Right cardiac atrium (tissue), 5 donors: ENCODE measurements at regions not wholly inside any gene's neighbourhood (a gene's known extent, or its start where the extent isn't known, plus 50 kb on each side); places are given as distances from the start of the nearest gene placed in this dataset.
"Not testable (repeated sequence)": the region's sequence is repeated elsewhere in the genome, so short reads cannot be mapped to it uniquely, and the experiment has no call there.

Experiments
- ATAC-seq, 2 donors: fragments of 200-7000 bp; cut with Tn5 transposase; one replicate each; pipeline versions ENCODE4 v1.8.0 to v1.9.1; 2020; ENCODE audit warnings: moderate library complexity in 2 of 2, mild to moderate bottlenecking in 1 of 2
- DNase-seq, 3 donors: peaks; one replicate each; pipeline ENCODE4 v3.0.0-alpha.2; 2020
- H3K27ac ChIP-seq: one replicate; pipeline ENCODE4 v1.5.1; 2013; ENCODE audit warnings: mild to moderate bottlenecking, low read length, control low read depth, moderate library complexity
- H3K27me3 ChIP-seq: one replicate; pipeline ENCODE4 v1.6.1; 2013; ENCODE audit not compliant: control insufficient read depth, insufficient read depth
- H3K4me1 ChIP-seq: one replicate; pipeline ENCODE4 v1.6.1; 2013; ENCODE audit warnings: low read length; ENCODE audit not compliant: control insufficient read depth, insufficient read depth
- H3K4me3 ChIP-seq: one replicate; pipeline ENCODE4 v1.5.1; 2013; ENCODE audit warnings: low read length, control low read depth
- H3K9me3 ChIP-seq: one replicate; pipeline ENCODE4 v1.6.1; 2013; ENCODE audit warnings: low read length; ENCODE audit not compliant: control insufficient read depth
- WGBS: extraction: QIAGEN DNeasy Blood & Tissue Kit; methylation state at CpG from one replicate; pipeline ENCODE4 v1.1.7; 2013; 5-methylcytosine and 5-hydroxymethylcytosine counted together
- intact Hi-C, 4 donors: fragments of 100-400 bp; cut with DNase I; formaldehyde crosslinking; loops; one replicate each; pipeline versions ENCODE4 v1.11.0 to v1.14.0; 2022 to 2023
- donor health status: healthy with polysubstance abuse.
- donor health status: DM: no; HTN: yes; CAD: no.
- donor health status: DM: no; HTN: no; CAD: no.
- donor health status: DM: no; HTN: yes; CAD: no; lungs with severe emphysema.
- donor health status: DM: yes; HTN: yes; CAD: no.

DNA sequence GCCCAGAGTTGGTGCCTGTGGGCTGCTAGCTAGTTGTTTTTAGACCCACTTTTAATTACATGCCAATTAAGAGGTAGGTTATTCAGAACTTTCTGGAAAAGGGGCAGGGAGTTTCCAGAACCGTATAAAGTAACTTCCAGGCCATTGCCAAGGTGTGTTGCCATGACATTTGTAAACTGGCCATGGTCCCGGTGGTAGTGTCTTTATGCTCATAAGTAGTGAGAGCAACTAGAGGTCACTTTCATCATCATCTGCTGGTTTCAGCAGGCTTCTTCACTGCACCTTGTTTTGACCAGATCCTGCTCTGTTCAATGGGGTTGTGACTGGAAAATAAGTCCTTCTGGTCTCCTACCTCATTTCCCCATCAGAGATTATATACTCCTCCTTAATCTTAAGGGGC is 207.0 kb downstream of the FAM72C start:
- DNase-seq, H3K4me3 ChIP-seq, H3K27ac ChIP-seq, H3K4me1 ChIP-seq, intact Hi-C loops, H3K9me3 ChIP-seq, H3K27me3 ChIP-seq, ATAC-seq: not testable (repeated sequence)
- WGBS = 75% methylated on average over 2 of the region's 2 CpGs

DNA sequence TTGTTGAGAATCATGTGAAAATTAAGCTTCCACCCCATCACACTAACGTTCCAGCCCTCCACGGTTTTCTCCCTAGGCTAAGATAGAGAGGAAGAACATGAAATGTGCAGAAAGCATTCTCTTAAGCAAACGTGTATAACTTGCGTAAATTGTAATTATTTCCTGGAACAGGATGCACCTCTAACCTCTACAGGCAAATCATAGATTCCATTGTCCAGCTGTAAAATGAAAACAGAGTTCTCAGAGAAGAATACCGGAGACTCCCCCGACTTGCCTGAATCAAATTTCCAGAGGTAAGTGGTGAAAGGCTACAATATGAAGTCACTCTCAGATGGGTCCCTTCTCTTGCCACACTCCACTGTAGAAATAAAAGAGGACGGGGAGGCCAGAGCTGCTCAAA is 211.4 kb downstream of the FAM72C start:
- H3K27ac ChIP-seq, H3K9me3 ChIP-seq, H3K4me3 ChIP-seq, H3K27me3 ChIP-seq, H3K4me1 ChIP-seq, DNase-seq, intact Hi-C loops, ATAC-seq: not testable (repeated sequence)
- 47% methylated on average over 6 of the region's 7 CpGs for WGBS

DNA sequence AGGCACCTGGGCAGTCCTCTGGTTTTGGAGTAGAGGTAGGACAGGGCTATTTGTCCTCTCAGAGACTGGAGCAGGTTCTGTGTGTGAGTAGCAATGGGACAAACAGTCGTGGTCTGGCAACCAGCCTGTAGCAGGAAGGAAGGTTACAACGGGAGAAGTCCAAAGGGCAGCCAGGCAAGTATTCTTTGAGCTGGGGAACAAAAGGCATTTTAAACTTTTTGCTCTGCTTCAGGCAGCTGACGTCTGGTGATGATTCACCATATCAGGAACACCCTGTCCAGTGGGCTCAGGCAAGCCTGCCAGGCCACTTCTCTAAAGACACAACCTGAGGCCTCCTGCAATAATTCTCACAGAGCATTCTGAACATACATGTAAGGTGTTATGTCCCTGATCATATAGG is 215.8 kb downstream of the FAM72C start:
- H3K4me1 ChIP-seq, H3K27me3 ChIP-seq, intact Hi-C loops, H3K9me3 ChIP-seq, H3K4me3 ChIP-seq, H3K27ac ChIP-seq: not testable (repeated sequence)
- DNase-seq = peak in 2 of 3 donors; percentile 12 to 21
- peak in 1 of 2 donors; percentile 81 for ATAC-seq
- 18% methylated on average over 3 of the region's 3 CpGs for WGBS

DNA sequence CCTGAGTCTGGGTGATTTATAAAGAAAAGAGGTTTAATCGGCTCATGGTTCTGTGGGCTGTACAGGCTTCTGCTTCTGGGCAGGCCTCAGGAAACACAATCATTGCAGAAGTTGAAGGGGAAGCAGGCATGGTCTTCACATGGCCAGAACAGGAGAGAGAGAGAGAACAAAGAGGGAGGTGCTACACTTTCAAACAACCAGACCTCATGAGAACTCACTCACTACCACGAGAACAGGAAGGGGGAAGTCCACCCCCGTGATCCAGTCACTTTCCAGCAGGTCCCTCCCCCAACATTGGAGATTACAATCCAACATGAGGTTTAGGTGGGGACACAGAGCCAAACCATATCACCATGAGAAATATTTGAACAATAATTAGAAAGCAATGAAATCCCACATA is 222.9 kb downstream of the FAM72C start:
- intact Hi-C loops = no loop called here
- Histone ChIP-seq H3K4me1 (no peaks in the 10 kb centered on the region), H3K27me3 (no peaks in the 10 kb centered on the region), H3K27ac (no peak overlapping the region), H3K9me3 (no peaks in the 10 kb centered on the region), H3K4me3 (no peak overlapping the region)
- WGBS = 52% methylated on average over 3 of the region's 3 CpGs
- ATAC-seq (no peak), DNase-seq (no peak)

DNA sequence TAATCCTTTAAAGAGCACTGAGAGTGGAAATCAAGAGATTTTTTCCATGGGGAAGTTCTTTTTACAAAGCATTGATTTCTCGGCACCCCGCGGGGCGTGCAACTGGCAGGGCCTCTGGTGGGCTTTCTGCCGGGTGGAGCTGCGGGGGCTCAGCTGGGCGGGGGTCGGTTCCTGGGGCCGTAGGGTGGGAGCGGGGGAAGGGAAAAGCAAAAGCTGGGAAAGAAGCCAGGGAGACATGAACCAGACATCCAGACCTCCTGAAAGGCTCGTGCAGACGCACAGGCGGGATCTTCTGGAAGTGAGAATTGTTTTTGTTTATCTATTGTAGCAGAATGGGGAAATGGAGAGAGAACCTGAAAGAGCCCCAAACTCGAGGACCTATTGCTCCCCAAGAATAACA is 235.2 kb downstream of the FAM72C start:
- 7% methylated on average over 14 of the region's 14 CpGs for WGBS
- H3K9me3 ChIP-seq = no peaks in the 10 kb centered on the region
- DNase-seq = no peak
- peaks cover 2% of the 10 kb centered on the region for H3K27me3 ChIP-seq
- intact Hi-C loops = no loop called here
- H3K27ac ChIP-seq = no peak overlapping the region
- no peaks in the 10 kb centered on the region for H3K4me1 ChIP-seq
- ATAC-seq = no peak
- no peak overlapping the region for H3K4me3 ChIP-seq

DNA sequence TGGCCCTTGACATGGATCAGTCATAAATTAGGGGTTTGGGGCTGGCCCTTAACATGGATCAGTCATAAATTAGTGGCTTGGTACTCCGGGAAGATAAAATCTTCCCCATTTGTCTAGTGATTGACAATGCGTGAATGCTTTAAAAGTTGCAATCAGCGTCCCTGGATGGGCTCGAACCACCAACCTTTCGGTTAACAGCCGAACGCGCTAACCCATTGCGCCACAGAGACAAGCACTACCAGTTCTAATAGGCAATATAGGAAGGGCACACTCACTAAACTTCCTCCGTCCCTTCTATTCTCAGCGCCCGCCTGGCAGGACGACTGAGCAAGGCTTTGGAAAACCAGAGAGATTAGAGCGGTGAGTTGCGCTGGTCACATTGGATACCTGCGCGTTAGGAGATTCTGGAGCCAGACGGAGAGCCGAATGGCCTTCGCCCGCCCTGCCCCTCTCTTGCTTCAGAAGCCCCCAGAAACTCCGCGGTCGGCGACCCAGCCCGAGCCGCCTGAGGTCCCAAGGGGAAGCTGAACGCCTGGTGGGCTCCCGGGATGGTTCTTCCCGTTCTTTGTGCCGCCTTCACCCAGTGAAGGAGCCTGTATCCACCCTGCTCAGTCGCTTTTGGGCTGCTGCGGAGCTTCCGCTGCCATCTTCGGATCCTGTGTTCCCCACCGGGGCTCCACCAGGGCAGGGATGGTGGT is 235.9 kb downstream of the FAM72C start:
- Histone ChIP-seq H3K27ac (no peak overlapping the region), H3K4me1 (no peaks in the 10 kb centered on the region), H3K9me3 (no peaks in the 10 kb centered on the region), H3K27me3 (peaks cover 2% of the 10 kb centered on the region), H3K4me3 (no peak overlapping the region)
- no peak for ATAC-seq
- 5% methylated on average over 36 of the region's 36 CpGs for WGBS
- intact Hi-C loops = no loop called here
- DNase-seq = peak in 1 of 3 donors; percentile 46

- 16% methylated on average over 3 of the region's 3 CpGs for WGBS
- DNase-seq, H3K4me1 ChIP-seq, H3K9me3 ChIP-seq, H3K27me3 ChIP-seq, intact Hi-C loops, ATAC-seq, H3K27ac ChIP-seq, H3K4me3 ChIP-seq: not testable (repeated sequence)
Measured at GRCh38 chr1:143734261-143734660, 237.5 kb downstream of the FAM72C start.

GRCh38 chr1:143730890-143731289 is 240.9 kb downstream of the FAM72C start:
- ATAC-seq, H3K9me3 ChIP-seq, intact Hi-C loops, H3K4me3 ChIP-seq, DNase-seq, H3K4me1 ChIP-seq, H3K27ac ChIP-seq, H3K27me3 ChIP-seq: not testable (repeated sequence)
- WGBS = 90% methylated on average over 6 of the region's 6 CpGs

GRCh38 chr1:143729449-143730111 is 242.2 kb downstream of the FAM72C start:
- peak in 1 of 3 donors; percentile 56 for DNase-seq
- intact Hi-C loops, H3K27ac ChIP-seq, H3K27me3 ChIP-seq, H3K4me1 ChIP-seq, H3K4me3 ChIP-seq, H3K9me3 ChIP-seq: not testable (repeated sequence)
- under 1% methylated on average over 21 of the region's 39 CpGs for WGBS
- ATAC-seq = peak; percentile 86 to 92

DNA sequence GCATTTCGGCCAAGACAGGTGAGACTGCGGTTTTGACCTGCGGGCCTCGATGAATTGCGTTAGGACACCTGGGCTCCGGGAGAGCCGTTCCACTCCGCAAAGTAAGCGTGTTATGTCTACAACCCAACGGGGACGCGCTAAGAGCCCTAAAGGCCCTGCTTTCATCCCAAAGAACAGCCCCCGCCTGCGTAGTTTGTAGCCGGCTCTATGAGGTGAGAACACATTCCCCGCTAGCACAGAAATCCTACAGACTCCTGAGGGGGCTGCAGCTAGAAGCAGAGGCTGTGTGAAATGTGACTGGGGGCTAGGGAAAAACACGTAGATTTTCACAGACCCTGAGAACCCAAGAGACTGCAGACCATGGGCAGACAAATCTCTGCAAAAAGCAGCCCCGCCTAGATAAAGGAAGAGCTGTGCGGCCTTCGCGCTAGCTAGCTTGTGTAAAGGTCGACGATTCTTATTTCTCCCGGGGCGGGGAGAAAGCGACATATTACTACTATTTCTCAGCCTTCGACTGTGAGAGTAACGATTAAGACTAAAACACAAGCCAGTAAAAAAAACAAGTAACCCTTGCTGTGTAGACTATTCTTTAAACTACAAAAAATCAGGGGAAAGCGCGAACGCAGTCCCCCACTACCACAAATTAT is 242.9 kb downstream of the FAM72C start:
- H3K27me3 ChIP-seq, H3K4me3 ChIP-seq, H3K27ac ChIP-seq, intact Hi-C loops, H3K4me1 ChIP-seq, DNase-seq, H3K9me3 ChIP-seq: not testable (repeated sequence)
- ATAC-seq = peak; percentile 81 to 83
- WGBS = 2% methylated on average over 7 of the region's 31 CpGs

- 93% methylated on average over 1 of the region's 1 CpG for WGBS
- peaks cover 7% of the 10 kb centered on the region for H3K27me3 ChIP-seq
Measured at GRCh38 chr1:143727263-143727662, 244.5 kb downstream of the FAM72C start.

More at GRCh38 chr1:143727263-143727662, 244.5 kb downstream of the FAM72C start:
- H3K4me1 ChIP-seq = no peaks in the 10 kb centered on the region
- ATAC-seq (no peak), DNase-seq (no peak)
- no peak overlapping the region for H3K27ac ChIP-seq
- intact Hi-C loops = no loop called here
- no peaks in the 10 kb centered on the region for H3K9me3 ChIP-seq
- H3K4me3 ChIP-seq = no peak overlapping the region
